Liver (tissue), 8 donors: ENCODE measurements at regions not wholly inside any gene's neighbourhood (a gene's known extent, or its start where the extent isn't known, plus 50 kb on each side); places are given as distances from the start of the nearest gene placed in this dataset.

Experiments used
- DNase-seq: peaks from one replicate; pipeline ENCODE4 v3.0.0-alpha.2; 2017; ENCODE audit warnings: low spot score
- H3K27ac ChIP-seq, 2 donors: one replicate each; pipeline ENCODE4 v1.7.0; 2013; ENCODE audit warnings: inconsistent platforms in 2 of 2, low read length in 2 of 2, control low read depth in 1 of 2, low read depth in 1 of 2, mild to moderate bottlenecking in 1 of 2
- H3K27me3 ChIP-seq, 4 donors: one replicate each; pipeline versions ENCODE4 v1.6.1 to v1.7.0; 2013; ENCODE audit warnings: low read length in 3 of 4, inconsistent platforms in 1 of 4, mild to moderate bottlenecking in 1 of 4, moderate library complexity in 1 of 4; ENCODE audit not compliant: control insufficient read depth in 4 of 4, insufficient read depth in 4 of 4
- H3K36me3 ChIP-seq, 4 donors: one replicate each; pipeline versions ENCODE4 v1.6.1 to v1.7.0; 2013; ENCODE audit warnings: low read length in 3 of 4, mild to moderate bottlenecking in 3 of 4, low read depth in 1 of 4, moderate library complexity in 1 of 4; ENCODE audit not compliant: control insufficient read depth in 4 of 4, insufficient read depth in 3 of 4
- H3K4me1 ChIP-seq, 4 donors: one replicate each; pipeline versions ENCODE4 v1.6.1 to v1.7.0; 2013; ENCODE audit warnings: low read length in 3 of 4, mild to moderate bottlenecking in 3 of 4, moderate library complexity in 1 of 4; ENCODE audit not compliant: control insufficient read depth in 4 of 4, insufficient read depth in 4 of 4
- H3K4me3 ChIP-seq, 3 donors: one replicate each; pipeline versions ENCODE4 v1.6.1 to v1.7.0; 2013; ENCODE audit warnings: low read length in 3 of 3, control low read depth in 1 of 3, low read depth in 1 of 3, mild to moderate bottlenecking in 1 of 3
- H3K9ac ChIP-seq, 2 donors: one replicate each; pipeline ENCODE4 v1.7.0; 2013; ENCODE audit warnings: low read length in 2 of 2, mild to moderate bottlenecking in 2 of 2, moderate library complexity in 2 of 2, control low read depth in 1 of 2, low read depth in 1 of 2
- H3K9me3 ChIP-seq, 4 donors: one replicate each; pipeline versions ENCODE4 v1.6.1 to v1.7.0; 2013; ENCODE audit warnings: low read length in 3 of 4; ENCODE audit not compliant: control insufficient read depth in 4 of 4
- ATF3 ChIP-seq: IDR thresholded peaks from 2 replicates; pipeline ENCODE4 v1.6.1; 2016; ENCODE audit warnings: antibody characterized with exemption
- CTCF ChIP-seq: fragments of 150-350 bp; IDR thresholded peaks from 2 replicates; pipeline ENCODE4 v1.5.1; 2017; ENCODE audit warnings: improper control_type of control experiment, low read depth, low read length; ENCODE audit not compliant: missing input control
- EGR1 ChIP-seq, 2 donors: IDR thresholded peaks; 2 replicates each; pipeline ENCODE4 v1.6.1; 2016 to 2018; ENCODE audit warnings: antibody characterized with exemption in 2 of 2, low read depth in 2 of 2
- FOXA1 ChIP-seq: IDR thresholded peaks from 2 replicates; pipeline ENCODE4 v1.6.1; 2016; ENCODE audit warnings: antibody characterized with exemption
- FOXA2 ChIP-seq: IDR thresholded peaks from 2 replicates; pipeline ENCODE4 v1.6.1; 2016; ENCODE audit warnings: antibody characterized with exemption
- GABPA ChIP-seq, 2 donors: IDR thresholded peaks in 1 of 2; conservative IDR thresholded peaks in 1 of 2; 2 replicates each; pipeline ENCODE4 v1.6.1; 2016; ENCODE audit warnings: antibody characterized with exemption in 2 of 2, mild to moderate bottlenecking in 1 of 2, moderate library complexity in 1 of 2
- HNF4G ChIP-seq: IDR thresholded peaks from 2 replicates; pipeline ENCODE4 v1.6.1; 2016; ENCODE audit warnings: antibody characterized with exemption
- JUND ChIP-seq, 2 donors: IDR thresholded peaks; 2 replicates each; pipeline ENCODE4 v1.6.1; 2016; ENCODE audit warnings: antibody characterized with exemption in 2 of 2
- NR2F2 ChIP-seq: IDR thresholded peaks from 2 replicates; pipeline ENCODE4 v1.6.1; 2016; ENCODE audit warnings: antibody characterized with exemption
- RAD21 ChIP-seq, 2 donors: IDR thresholded peaks; 2 replicates each; pipeline ENCODE4 v1.6.1; 2016; ENCODE audit warnings: antibody characterized with exemption in 2 of 2, mild to moderate bottlenecking in 2 of 2
- REST ChIP-seq: IDR thresholded peaks from 2 replicates; pipeline ENCODE4 v1.6.1; 2016; ENCODE audit warnings: antibody characterized with exemption, mild to moderate bottlenecking
- RXRA ChIP-seq, 2 donors: IDR thresholded peaks; 2 replicates each; pipeline ENCODE4 v1.6.1; 2017 to 2018; ENCODE audit warnings: antibody characterized with exemption in 2 of 2, mild to moderate bottlenecking in 1 of 2
- SP1 ChIP-seq: IDR thresholded peaks from 2 replicates; pipeline ENCODE4 v1.6.1; 2018; ENCODE audit warnings: antibody characterized with exemption, mild to moderate bottlenecking
- TAF1 ChIP-seq: conservative IDR thresholded peaks from 2 replicates; pipeline ENCODE4 v1.6.1; 2016; ENCODE audit warnings: antibody characterized with exemption, mild to moderate bottlenecking
- YY1 ChIP-seq: IDR thresholded peaks from 2 replicates; pipeline ENCODE4 v1.6.1; 2016; ENCODE audit warnings: antibody characterized with exemption, mild to moderate bottlenecking
- WGBS: extraction: QIAGEN DNeasy Blood & Tissue Kit; methylation state at CpG from one replicate; pipeline ENCODE4 v1.1.7; 2013; 5-methylcytosine and 5-hydroxymethylcytosine counted together
- TF ChIP-seq, protein P1 (sequence below): IDR thresholded peaks from 2 replicates; pipeline ENCODE4 v1.6.1; 2016; ENCODE audit warnings: antibody characterized with exemption
- TF ChIP-seq, protein P2 (sequence below): IDR thresholded peaks from 2 replicates; pipeline ENCODE4 v1.6.1; 2016; ENCODE audit warnings: antibody characterized with exemption
- donor health status: healthy.
- donor health status: healthy.
- donor health status: healthy.
- donor health status: healthy.
- donor health status: healthy.

DNA sequence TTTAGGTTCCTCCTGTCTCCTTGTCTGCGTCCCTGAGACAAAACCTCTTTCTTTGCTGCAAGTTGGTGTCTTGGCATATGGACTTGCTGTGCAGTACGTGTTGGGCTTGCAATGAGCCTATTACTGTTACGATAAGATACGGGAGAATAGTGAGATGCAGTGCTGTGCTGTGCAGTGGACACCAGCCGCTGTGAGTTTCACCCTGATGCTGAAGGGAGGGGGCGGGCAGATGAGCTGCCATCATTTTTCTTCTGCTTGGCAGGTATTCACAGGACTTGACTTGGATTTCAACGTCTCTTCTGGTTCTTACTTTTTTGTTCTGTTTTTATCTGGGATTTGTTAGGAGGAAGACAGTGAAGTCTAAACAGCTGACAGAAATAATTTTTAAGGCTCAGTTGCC, 257.1 kb upstream of the PITRM1 start:
- H3K9ac ChIP-seq, result no peak overlapping the region
- no peak for TF ChIP-seq RAD21 (IDR thresholded peaks at IDR 0.05)
- no peak for TF ChIP-seq ATF3
- TF ChIP-seq EGR1 (IDR thresholded peaks at IDR 0.05; ENCODE audit: low read depth in 2 of 2), result no peak
- no peak for TF ChIP-seq RXRA (IDR thresholded peaks at IDR 0.05)
- TF ChIP-seq TAF1, result no peak
- no peak for TF ChIP-seq FOXA1
- no peak for TF ChIP-seq GABPA (IDR thresholded peaks at IDR 0.05 in 1 of 2, conservative IDR thresholded peaks at IDR 0.05 in 1 of 2)
- no peak for TF ChIP-seq REST
- TF ChIP-seq CTCF, result no peak
- TF ChIP-seq, protein P1, sequence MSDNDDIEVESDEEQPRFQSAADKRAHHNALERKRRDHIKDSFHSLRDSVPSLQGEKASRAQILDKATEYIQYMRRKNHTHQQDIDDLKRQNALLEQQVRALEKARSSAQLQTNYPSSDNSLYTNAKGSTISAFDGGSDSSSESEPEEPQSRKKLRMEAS, result no peak
- no peak for TF ChIP-seq FOXA2
- no peak for TF ChIP-seq YY1
- no peak for TF ChIP-seq SP1
- TF ChIP-seq NR2F2, result no peak
- TF ChIP-seq HNF4G, result no peak
- no peak for TF ChIP-seq JUND (IDR thresholded peaks at IDR 0.05)
- TF ChIP-seq, protein P2, sequence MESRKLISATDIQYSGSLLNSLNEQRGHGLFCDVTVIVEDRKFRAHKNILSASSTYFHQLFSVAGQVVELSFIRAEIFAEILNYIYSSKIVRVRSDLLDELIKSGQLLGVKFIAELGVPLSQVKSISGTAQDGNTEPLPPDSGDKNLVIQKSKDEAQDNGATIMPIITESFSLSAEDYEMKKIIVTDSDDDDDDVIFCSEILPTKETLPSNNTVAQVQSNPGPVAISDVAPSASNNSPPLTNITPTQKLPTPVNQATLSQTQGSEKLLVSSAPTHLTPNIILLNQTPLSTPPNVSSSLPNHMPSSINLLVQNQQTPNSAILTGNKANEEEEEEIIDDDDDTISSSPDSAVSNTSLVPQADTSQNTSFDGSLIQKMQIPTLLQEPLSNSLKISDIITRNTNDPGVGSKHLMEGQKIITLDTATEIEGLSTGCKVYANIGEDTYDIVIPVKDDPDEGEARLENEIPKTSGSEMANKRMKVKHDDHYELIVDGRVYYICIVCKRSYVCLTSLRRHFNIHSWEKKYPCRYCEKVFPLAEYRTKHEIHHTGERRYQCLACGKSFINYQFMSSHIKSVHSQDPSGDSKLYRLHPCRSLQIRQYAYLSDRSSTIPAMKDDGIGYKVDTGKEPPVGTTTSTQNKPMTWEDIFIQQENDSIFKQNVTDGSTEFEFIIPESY, result no peak
- no peak overlapping the region for H3K4me3 ChIP-seq
- DNase-seq, result no peak
- peaks cover 0 to 2% (median 0%) of the 10 kb centered on the region in 4 donors for H3K4me1 ChIP-seq
- H3K27me3 ChIP-seq, result no peaks in the 10 kb centered on the region
- H3K36me3 ChIP-seq, result no peaks in the 10 kb centered on the region
- WGBS, result 61% methylated on average over 7 of the region's 7 CpGs
- no peaks in the 10 kb centered on the region for H3K9me3 ChIP-seq
- H3K27ac ChIP-seq, result no peak overlapping the region

DNA sequence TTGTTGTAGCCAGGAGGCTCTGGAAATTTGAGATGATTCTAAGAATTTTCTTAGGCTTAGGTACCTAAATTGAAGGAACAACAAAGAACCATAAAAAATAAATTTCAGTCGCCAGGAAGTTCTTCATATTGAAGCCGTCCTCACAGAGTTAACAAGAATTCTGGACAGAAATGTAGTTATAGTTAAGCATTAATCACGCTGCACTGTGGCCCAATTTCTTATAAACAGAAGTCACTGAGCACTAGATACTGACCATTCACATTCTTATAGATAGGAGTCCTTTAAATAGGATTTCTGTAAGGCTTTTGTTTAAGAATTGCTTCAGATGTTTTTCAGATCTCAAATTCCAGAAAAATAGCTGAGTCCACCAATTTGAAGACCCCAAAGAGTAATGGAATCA, 256.2 kb upstream of the PITRM1 start:
- Histone ChIP-seq H3K27me3 (no peaks in the 10 kb centered on the region), H3K9me3 (no peaks in the 10 kb centered on the region), H3K9ac (no peak overlapping the region), H3K4me3 (no peak overlapping the region), H3K36me3 (no peaks in the 10 kb centered on the region), H3K27ac (no peak overlapping the region), H3K4me1 (peaks cover 0 to 2% (median 0%) of the 10 kb centered on the region in 4 donors)
- DNase-seq, result no peak
- TF ChIP-seq HNF4G, result no peak
- WGBS, result 70% methylated on average over 3 of the region's 3 CpGs
